OCI-LY3 (cell line): ENCODE measurements at regions not wholly inside any gene's neighbourhood (a gene's known extent, or its start where the extent isn't known, plus 50 kb on each side); places are given as distances from the start of the nearest gene placed in this dataset.

Source experiments
- EZH2phosphoT487 ChIP-seq: fragments of 200-600 bp; shearing (Covaris generic); IDR thresholded peaks from 2 replicates; pipeline ENCODE4 v1.6.1; 2018; ENCODE audit warnings: antibody characterized with exemption, mixed run types, low read depth
- TF ChIP-seq, protein P1 (sequence below): fragments of 200-600, 300-600 bp; sonication (generic); IDR thresholded peaks from 2 replicates; pipeline ENCODE4 v1.5.1; 2014; ENCODE audit warnings: antibody characterized with exemption, low read length, low read depth

GRCh38 chr5:53825926-53826325, 265.5 kb downstream of the NDUFS4 start:
- TF ChIP-seq, protein P1, sequence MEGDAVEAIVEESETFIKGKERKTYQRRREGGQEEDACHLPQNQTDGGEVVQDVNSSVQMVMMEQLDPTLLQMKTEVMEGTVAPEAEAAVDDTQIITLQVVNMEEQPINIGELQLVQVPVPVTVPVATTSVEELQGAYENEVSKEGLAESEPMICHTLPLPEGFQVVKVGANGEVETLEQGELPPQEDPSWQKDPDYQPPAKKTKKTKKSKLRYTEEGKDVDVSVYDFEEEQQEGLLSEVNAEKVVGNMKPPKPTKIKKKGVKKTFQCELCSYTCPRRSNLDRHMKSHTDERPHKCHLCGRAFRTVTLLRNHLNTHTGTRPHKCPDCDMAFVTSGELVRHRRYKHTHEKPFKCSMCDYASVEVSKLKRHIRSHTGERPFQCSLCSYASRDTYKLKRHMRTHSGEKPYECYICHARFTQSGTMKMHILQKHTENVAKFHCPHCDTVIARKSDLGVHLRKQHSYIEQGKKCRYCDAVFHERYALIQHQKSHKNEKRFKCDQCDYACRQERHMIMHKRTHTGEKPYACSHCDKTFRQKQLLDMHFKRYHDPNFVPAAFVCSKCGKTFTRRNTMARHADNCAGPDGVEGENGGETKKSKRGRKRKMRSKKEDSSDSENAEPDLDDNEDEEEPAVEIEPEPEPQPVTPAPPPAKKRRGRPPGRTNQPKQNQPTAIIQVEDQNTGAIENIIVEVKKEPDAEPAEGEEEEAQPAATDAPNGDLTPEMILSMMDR: no peak
- TF ChIP-seq EZH2phosphoT487: no peak
